ENCODE measurements at regions not wholly inside any gene's neighbourhood (a gene's known extent, or its start where the extent isn't known, plus 50 kb on each side); places are given as distances from the start of the nearest gene placed in this dataset.

DNA sequence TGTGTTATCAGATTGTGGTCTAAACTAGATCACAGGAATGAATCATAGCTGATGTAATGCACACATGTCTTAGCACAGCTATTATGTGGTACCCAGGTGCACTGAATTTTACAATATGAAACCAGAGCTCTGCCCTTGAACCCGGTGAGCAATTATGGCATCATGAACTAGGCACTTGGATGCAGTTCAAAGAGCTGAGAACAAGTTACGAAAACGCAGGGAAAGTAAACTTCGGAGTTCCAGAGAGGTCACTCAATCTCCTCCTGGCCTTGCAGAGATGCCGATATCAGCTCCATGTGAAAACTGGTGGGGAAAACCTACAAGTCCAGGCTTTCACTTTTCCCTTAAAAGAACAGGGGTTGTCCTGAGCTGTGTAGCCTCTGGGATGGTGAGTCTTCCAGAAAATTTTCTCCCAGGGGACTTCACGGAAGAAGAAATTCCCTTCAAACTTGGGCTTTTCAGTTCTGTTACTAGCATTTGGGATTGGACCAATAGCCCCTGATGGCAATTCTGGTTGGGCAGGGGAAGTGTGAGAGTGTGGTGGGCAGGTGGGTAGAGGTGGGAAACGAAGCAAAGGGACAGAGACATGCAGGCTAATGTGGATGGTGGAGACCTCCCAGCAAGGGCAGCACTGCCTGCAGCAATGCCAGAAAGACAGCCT lies 71.1 kb upstream of the SH3BP4 start:
- H3K4me2 ChIP-seq (ENCODE audit: low read length): no peak overlapping the region

DNA sequence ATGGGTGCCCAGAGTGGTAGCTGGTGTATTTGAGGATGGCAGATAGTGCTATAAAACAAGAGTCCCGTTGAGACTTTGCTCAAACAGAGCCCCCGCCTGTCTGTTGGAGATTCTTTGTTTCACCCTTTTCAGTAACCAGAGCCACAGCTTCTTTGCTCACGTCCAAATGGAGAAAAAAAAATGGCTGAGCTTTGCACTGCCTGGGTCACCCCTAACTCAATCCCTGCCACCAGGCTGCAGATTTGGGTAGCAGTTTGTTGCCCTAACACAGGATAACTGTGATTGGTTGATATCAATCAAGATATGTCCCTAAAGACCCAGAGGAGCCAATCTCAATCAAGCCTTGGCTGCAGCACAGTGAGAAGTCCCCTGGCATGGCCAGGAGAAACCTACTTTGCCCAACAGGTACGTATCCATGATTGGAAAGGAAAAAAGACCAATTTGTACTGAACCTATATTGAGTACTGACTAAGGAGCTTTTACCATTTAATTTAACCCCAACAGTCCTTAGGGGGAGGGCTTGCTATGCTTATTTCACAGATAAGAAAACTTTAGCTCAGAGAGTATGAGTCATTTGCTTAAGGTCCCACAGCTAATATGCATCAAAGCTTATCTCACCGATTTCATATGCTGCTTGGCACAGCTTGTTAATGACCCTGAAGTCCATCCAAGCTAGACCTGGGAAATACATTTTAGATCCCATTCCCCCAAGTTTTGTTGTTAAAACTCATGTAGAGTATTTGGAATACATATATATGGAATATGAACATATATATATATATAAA lies 72.0 kb upstream of the SH3BP4 start:
- Histone ChIP-seq H3K79me2 (replicated peaks; ENCODE audit: insufficient read depth, low read length) (no peaks in the 10 kb centered on the region), H3K4me2 (ENCODE audit: low read length) (no peak overlapping the region), H3K9me2 (ENCODE audit: insufficient read depth, low read length) (no peaks in the 10 kb centered on the region), H4K20me1 (ENCODE audit: insufficient read depth) (no peaks in the 10 kb centered on the region), H3K36me3 (ENCODE audit: insufficient read depth, low read length) (no peaks in the 10 kb centered on the region), H3F3A (ENCODE audit: insufficient read depth, low read length, poor library complexity, severe bottlenecking) (no peaks in the 10 kb centered on the region), H3K27ac (ENCODE audit: low read length) (no peak overlapping the region), H3K9ac (ENCODE audit: low read length) (no peak overlapping the region), H2AFZ (ENCODE audit: low read depth, low read length) (no peak overlapping the region), H3K27me3 (ENCODE audit: insufficient read depth, low read depth, low read length) (no peaks in the 10 kb centered on the region), H3K9me3 (ENCODE audit: low read length) (no peaks in the 10 kb centered on the region), H3K4me3 (ENCODE audit: low read length) (no peak overlapping the region)
- TF ChIP-seq POLR2AphosphoS5 (IDR thresholded peaks at IDR 0.05) (no peak), EP300 (conservative IDR thresholded peaks at IDR 0.05; ENCODE audit: poor library complexity, severe bottlenecking) (no peak), EZH2 (IDR thresholded peaks at IDR 0.05; ENCODE audit: borderline replicate concordance, insufficient read depth, low read length, poor library complexity, severe bottlenecking) (no peak), MXI1 (conservative IDR thresholded peaks at IDR 0.05; ENCODE audit: poor library complexity, severe bottlenecking) (no peak), TAF1 (IDR thresholded peaks at IDR 0.05; ENCODE audit: low read depth) (no peak), RAD21 (conservative IDR thresholded peaks at IDR 0.05) (no peak)
- TF ChIP-seq, protein P1, sequence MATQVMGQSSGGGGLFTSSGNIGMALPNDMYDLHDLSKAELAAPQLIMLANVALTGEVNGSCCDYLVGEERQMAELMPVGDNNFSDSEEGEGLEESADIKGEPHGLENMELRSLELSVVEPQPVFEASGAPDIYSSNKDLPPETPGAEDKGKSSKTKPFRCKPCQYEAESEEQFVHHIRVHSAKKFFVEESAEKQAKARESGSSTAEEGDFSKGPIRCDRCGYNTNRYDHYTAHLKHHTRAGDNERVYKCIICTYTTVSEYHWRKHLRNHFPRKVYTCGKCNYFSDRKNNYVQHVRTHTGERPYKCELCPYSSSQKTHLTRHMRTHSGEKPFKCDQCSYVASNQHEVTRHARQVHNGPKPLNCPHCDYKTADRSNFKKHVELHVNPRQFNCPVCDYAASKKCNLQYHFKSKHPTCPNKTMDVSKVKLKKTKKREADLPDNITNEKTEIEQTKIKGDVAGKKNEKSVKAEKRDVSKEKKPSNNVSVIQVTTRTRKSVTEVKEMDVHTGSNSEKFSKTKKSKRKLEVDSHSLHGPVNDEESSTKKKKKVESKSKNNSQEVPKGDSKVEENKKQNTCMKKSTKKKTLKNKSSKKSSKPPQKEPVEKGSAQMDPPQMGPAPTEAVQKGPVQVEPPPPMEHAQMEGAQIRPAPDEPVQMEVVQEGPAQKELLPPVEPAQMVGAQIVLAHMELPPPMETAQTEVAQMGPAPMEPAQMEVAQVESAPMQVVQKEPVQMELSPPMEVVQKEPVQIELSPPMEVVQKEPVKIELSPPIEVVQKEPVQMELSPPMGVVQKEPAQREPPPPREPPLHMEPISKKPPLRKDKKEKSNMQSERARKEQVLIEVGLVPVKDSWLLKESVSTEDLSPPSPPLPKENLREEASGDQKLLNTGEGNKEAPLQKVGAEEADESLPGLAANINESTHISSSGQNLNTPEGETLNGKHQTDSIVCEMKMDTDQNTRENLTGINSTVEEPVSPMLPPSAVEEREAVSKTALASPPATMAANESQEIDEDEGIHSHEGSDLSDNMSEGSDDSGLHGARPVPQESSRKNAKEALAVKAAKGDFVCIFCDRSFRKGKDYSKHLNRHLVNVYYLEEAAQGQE (IDR thresholded peaks at IDR 0.05; ENCODE audit: borderline replicate concordance): no peak
- TF ChIP-seq, protein P2, sequence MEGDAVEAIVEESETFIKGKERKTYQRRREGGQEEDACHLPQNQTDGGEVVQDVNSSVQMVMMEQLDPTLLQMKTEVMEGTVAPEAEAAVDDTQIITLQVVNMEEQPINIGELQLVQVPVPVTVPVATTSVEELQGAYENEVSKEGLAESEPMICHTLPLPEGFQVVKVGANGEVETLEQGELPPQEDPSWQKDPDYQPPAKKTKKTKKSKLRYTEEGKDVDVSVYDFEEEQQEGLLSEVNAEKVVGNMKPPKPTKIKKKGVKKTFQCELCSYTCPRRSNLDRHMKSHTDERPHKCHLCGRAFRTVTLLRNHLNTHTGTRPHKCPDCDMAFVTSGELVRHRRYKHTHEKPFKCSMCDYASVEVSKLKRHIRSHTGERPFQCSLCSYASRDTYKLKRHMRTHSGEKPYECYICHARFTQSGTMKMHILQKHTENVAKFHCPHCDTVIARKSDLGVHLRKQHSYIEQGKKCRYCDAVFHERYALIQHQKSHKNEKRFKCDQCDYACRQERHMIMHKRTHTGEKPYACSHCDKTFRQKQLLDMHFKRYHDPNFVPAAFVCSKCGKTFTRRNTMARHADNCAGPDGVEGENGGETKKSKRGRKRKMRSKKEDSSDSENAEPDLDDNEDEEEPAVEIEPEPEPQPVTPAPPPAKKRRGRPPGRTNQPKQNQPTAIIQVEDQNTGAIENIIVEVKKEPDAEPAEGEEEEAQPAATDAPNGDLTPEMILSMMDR (IDR thresholded peaks at IDR 0.05; ENCODE audit: poor library complexity, severe bottlenecking): no peak

More for the DNA sequence above, 71.1 kb upstream of the SH3BP4 start:
- Histone ChIP-seq H3K4me3 (ENCODE audit: low read length) (no peak overlapping the region), H4K20me1 (ENCODE audit: insufficient read depth) (no peaks in the 10 kb centered on the region), H3K9me3 (ENCODE audit: low read length) (no peaks in the 10 kb centered on the region), H2AFZ (ENCODE audit: low read depth, low read length) (no peak overlapping the region), H3K9ac (ENCODE audit: low read length) (no peak overlapping the region), H3K9me2 (ENCODE audit: insufficient read depth, low read length) (no peaks in the 10 kb centered on the region), H3F3A (ENCODE audit: insufficient read depth, low read length, poor library complexity, severe bottlenecking) (no peaks in the 10 kb centered on the region), H3K36me3 (ENCODE audit: insufficient read depth, low read length) (no peaks in the 10 kb centered on the region), H3K79me2 (replicated peaks; ENCODE audit: insufficient read depth, low read length) (no peaks in the 10 kb centered on the region), H3K27ac (ENCODE audit: low read length) (no peak overlapping the region), H3K27me3 (ENCODE audit: insufficient read depth, low read depth, low read length) (no peaks in the 10 kb centered on the region)
- TF ChIP-seq POLR2AphosphoS5 (IDR thresholded peaks at IDR 0.05) (no peak), EZH2 (IDR thresholded peaks at IDR 0.05; ENCODE audit: borderline replicate concordance, insufficient read depth, low read length, poor library complexity, severe bottlenecking) (no peak), TAF1 (IDR thresholded peaks at IDR 0.05; ENCODE audit: low read depth) (no peak), MXI1 (conservative IDR thresholded peaks at IDR 0.05; ENCODE audit: poor library complexity, severe bottlenecking) (no peak), EP300 (conservative IDR thresholded peaks at IDR 0.05; ENCODE audit: poor library complexity, severe bottlenecking) (no peak), RAD21 (conservative IDR thresholded peaks at IDR 0.05) (no peak), SMC3 (conservative IDR thresholded peaks at IDR 0.05; ENCODE audit: poor library complexity) (no peak)
- TF ChIP-seq, protein P2 (IDR thresholded peaks at IDR 0.05; ENCODE audit: poor library complexity, severe bottlenecking): no peak
- TF ChIP-seq, protein P1 (IDR thresholded peaks at IDR 0.05; ENCODE audit: borderline replicate concordance): no peak
